CD1c-positive myeloid dendritic cell (primary cell): ENCODE measurements at regions not wholly inside any gene's neighbourhood (a gene's known extent, or its start where the extent isn't known, plus 50 kb on each side); places are given as distances from the start of the nearest gene placed in this dataset.
A peak's percentile ranks its signal among the peaks of the same experiment; 100 is the strongest.

Source experiments
- DNase-seq: peaks from one replicate; pipeline ENCODE4 v3.0.0-alpha.2; 2016; ENCODE audit errors: extremely low spot score

GRCh38 chr7:27364344-27364758, 121.7 kb downstream of the EVX1 start:
- DNase-seq = peak; percentile 28

- no peak for DNase-seq
Measured at GRCh38 chr7:27367179-27367932, 124.8 kb downstream of the EVX1 start.

- no peak for DNase-seq
Measured at GRCh38 chr7:27367933-27368549, 125.4 kb downstream of the EVX1 start.

GRCh38 chr7:27374958-27375841, 132.6 kb downstream of the EVX1 start:
- DNase-seq = no peak

GRCh38 chr7:27375958-27376357, 133.4 kb downstream of the EVX1 start:
- DNase-seq = no peak

GRCh38 chr7:27377988-27378387, 135.4 kb downstream of the EVX1 start:
- no peak for DNase-seq

GRCh38 chr7:27382307-27382706, 139.7 kb downstream of the EVX1 start:
- DNase-seq = no peak

- DNase-seq = no peak
Measured at GRCh38 chr7:27386581-27386980, 144.0 kb downstream of the EVX1 start.

GRCh38 chr7:27387864-27388263, 145.3 kb downstream of the EVX1 start:
- DNase-seq = no peak

GRCh38 chr7:27388561-27388960, 146.0 kb downstream of the EVX1 start:
- no peak for DNase-seq

GRCh38 chr7:27389496-27389895, 146.9 kb downstream of the EVX1 start:
- no peak for DNase-seq

- DNase-seq = no peak
Measured at GRCh38 chr7:27392477-27392876, 149.9 kb downstream of the EVX1 start.

- DNase-seq = no peak
Measured at GRCh38 chr7:27394871-27395270, 152.3 kb downstream of the EVX1 start.

- no peak for DNase-seq
Measured at GRCh38 chr7:27395626-27396025, 153.0 kb downstream of the EVX1 start.

- no peak for DNase-seq
Measured at GRCh38 chr7:27397503-27397902, 154.9 kb downstream of the EVX1 start.

GRCh38 chr7:27398851-27399250, 156.2 kb downstream of the EVX1 start:
- no peak for DNase-seq

- DNase-seq = peak; percentile 75
Measured at GRCh38 chr7:27399791-27400567, 157.4 kb downstream of the EVX1 start.

- DNase-seq = no peak
Measured at GRCh38 chr7:27405780-27406179, 163.2 kb downstream of the EVX1 start.

- DNase-seq = no peak
Measured at GRCh38 chr7:27409311-27409710, 166.7 kb downstream of the EVX1 start.

- DNase-seq = no peak
Measured at GRCh38 chr7:27409776-27410175, 167.2 kb downstream of the EVX1 start.

- DNase-seq = no peak
Measured at GRCh38 chr7:27410812-27411544, 168.4 kb downstream of the EVX1 start.
